Activated CD4-positive, alpha-beta T cell treated with anti-CD3 and anti-CD28 coated beads for 24 hours (primary cell): ENCODE measurements at regions not wholly inside any gene's neighbourhood (a gene's known extent, or its start where the extent isn't known, plus 50 kb on each side); places are given as distances from the start of the nearest gene placed in this dataset.

ENCODE experiments used
- DNase-seq, 2 donors: peaks; one replicate each; pipeline ENCODE4 v3.0.0-alpha.2; 2020; ENCODE audit warnings: low read depth in 2 of 2

DNA sequence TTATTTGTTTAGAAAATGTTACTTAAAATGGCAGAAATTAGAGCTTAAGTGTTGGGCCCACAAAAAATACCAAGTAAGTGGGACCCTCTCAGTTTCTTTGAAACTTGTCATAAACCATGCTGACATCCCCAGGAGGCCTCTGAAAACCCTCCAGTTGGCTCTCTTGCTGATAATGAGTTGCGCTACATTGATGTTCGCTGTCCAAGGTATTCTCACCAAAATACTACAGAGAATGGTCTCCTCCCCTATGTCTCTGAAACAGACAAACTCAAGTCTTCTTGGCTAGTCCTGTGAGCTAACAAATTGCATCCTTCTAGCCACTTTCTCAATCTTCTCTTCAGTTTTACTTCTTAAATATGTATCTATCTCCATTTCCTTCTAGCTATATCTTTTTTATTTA is 669.4 kb downstream of the IRS1 start:
- DNase-seq: no peak

DNA sequence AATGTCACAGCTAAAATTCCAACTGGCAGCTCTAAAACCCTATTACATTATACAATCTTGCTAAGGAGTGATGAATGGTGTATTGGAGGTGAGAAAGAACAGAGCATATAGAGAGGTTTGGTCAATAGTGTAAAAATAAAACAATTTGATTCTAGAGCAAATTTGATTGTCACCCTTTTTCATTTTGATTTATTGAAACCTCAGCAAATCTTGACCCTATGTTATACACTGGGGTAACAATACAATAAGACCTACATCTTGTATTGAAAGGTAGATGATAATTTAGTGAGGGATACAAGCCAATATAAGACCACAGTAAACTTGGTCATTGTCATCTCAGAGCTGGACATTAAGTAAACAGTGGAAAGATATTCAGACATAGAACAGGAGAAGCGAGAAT is 671.9 kb downstream of the IRS1 start:
- DNase-seq: no peak

DNA sequence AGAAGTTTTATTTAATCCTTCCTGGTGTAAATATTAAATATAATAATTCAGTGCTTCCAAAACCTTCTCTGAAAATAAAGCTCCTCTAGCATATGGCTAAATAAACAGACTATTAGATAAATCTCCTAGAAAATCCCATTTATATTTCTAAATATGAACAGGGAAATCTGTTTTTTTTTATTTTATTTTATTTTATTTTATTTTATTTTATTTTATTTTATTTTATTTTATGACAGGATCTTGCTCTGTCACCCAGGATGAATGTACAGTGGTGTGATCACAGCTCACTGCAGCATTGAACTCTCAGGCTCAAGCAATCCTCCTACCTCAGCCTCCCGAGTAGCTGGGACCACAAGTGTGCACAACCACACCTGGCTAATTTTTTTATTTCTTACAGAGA is 673.5 kb downstream of the IRS1 start:
- DNase-seq: no peak

DNA sequence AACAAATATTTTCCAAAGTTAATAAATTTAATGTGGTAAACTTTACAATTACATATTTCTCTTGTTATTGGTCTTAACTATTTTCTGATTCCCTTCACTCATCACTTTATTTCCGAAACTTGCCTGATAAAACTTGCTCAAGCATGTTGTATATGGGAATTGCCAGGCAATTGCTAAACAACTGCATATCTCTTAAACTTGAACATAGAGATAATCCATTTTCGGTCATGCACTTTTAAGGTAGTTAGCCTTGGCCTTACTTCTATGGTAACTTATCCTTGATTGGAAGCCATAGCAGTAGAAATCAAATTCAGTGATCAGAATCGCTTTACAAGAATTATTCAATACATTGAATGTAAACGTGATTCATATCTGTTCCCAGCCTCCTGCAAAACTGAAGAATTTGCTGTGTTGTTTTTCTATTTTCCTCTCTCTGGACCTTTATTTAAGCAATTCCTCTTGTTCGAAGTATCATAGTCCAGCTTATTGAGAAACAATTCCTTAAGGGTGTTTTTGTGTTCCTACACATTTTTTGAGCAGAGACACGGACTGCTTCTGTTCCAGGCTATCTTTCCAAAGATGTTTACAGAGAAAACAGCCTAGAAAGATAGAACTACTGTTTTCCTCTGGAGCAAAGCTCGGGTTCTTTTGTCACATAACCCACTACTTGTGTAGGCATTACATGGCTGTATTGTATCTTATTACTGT is 674.3 kb downstream of the IRS1 start:
- no peak for DNase-seq

DNA sequence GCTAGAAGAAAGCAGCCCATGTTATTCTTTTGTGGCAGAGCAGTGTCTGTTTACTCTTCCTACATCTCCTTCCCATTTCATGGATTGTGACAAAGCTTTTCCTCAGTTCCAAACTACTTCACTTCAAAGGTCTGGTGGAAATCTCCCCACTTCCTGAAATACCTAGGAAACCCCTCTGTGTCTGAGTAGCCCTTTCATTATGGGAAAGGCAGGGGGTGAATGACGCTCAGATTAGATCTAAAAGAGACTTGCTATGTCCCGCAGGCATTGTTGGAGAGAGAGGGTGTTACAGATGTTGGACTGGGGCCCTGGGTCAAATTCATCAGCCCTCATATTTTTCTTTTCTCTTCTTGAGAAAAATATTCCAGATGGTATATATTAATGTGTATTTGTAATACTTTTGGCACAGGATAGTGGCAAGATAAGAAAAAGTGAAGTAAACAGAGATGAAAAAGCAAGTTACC is 675.0 kb downstream of the IRS1 start:
- DNase-seq: no peak

DNA sequence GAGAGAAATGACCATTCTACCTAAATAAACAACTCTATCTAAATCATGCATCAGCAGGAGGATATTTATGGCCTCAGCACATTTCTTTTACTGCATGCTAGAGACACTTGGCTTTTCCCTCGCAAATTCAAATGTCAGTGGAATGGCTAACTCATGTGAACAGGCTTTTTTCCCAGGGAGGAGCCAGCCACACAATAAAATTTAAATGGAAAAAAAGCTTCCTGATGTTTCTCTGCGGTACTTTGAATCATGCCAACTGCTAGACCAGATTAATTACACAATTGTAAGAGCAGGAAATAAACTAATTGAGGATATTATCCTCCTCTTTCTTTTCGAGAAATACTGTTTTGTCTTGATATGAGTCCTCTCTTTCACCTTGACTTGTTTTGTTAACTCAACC is 676.3 kb downstream of the IRS1 start:
- DNase-seq: no peak

DNA sequence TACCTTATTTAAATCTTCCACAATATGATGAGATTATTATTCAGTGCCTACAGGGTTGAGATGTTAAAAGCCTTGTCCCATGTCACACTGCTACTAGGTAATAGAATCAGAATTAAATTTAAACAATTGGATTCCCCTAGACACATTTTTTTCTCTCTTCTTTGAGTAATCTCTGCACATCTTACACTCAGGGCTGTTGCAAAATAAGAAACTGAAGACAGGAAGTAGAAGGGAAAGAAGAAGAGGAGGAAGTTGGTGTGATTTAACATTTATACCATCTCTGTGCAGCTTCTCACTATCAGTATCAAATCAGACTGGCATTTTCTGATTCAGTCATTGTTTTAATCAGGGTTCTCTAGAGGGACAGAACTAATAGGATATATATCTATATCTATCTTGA is 677.6 kb downstream of the IRS1 start:
- DNase-seq: no peak

DNA sequence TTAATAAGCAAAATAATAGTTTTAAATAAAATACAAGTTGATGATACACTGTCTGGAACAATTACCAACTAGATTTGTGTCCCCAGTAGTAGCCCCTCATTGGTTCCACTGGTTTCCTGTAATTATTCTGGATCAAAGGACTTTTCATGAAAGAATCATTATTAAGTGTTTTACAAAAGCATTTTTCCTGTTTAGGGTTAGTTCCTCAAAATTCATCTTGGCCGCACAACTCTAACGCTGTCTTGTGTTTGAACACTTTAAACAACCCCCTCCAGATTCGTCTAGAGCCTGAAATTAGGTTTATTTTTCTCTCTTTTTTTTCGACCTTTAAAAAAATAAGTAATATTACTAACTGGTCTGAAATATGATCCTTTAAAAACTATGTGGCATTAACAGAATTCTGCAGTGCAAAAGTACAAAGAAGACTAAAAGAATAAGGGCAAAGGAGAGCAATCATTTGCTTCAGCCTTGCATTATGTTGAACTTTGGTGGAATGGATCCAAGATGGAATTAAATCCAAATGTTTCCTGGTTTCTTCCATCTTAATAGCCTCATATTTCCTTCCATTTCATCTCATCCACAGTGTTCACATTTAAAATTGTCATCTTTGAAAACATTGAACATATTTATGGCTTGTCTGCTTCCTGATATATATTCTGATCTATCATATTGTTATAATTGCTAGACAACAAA is 678.4 kb downstream of the IRS1 start:
- no peak for DNase-seq

DNA sequence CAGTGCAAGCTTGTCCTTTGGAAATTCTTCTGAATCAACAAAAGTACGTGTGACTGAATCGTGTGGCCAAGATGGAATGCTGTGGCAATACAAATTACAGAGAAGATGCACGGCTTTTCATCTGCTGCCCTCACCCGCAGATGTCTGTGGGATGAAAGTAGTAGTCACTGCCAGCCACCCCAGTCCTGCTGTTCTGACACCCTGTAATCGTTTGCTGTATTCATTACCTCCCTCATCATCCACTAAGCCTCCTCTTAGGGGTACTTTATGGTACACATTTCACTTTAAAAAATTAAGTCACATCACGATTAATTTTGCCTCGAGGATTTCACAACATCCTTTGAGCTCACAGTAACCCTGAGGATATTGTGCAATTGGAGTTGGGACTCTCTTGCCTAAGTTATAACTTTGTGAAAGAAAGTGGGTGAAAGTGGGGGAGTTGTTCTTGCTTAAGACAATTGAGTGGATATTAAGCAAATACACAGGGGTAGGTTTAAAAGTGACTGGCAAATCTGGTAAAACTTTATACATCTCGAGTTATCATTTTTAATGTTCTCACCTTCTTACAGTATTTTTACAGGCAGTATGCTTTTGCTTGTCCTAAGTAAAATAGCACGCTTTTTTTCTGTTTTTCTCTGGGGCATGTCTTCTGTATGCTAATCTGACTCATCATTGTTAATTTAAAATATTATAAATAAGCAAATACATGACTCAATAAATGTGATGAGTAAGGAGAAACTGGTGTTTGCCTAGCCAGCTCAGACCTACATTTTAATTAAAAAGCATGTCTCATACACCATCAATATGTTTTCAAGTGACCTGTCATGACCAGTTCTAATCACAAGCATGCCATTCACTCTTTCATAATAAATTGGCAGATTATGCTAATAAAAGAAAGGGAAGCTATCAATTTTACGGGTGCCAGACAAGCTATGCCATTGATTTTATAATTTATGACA is 680.9 kb downstream of the IRS1 start:
- no peak for DNase-seq

DNA sequence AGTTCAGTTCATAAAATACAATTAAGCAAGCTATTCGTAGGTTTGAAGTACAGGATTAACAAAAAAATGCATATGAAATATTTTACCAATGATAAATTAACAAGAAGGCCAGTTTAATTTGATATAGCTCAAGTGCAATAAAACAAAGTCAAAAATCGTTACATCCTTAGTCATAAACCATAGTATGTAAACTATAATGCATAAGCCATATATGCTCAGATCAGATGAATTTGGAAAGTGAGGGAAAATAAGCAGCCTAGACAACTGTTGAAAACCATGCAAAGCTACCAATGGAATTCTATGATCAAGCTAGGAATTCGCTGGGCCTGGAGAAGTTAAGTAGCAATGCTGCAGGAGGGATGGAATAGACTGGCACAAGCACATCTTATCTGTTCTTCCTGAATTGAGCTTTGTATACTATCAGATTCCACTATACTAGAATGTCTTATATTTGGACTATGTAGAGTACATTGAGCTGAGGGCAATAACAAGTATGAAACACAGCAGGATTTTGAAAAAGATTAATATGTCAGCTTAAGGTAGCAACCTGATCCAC is 682.0 kb downstream of the IRS1 start:
- DNase-seq: no peak

DNA sequence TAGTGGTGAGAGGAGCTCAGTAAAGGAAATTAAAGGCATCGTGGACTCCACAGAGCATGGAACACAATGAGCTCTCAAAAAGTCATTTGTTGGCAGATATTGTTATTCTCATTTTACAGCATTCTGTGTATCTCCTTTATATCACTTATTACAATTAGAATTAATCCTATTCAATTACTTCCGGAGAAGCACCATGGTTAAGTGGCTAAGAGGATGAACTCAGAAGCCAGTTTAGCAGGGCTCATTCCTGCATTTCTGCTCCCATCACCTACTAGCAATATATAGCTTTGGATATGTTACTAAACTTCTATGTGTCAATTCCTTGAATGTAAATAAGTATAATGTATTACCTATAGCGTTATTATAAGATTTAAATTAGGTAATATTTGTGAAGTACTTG is 683.3 kb downstream of the IRS1 start:
- no peak for DNase-seq

DNA sequence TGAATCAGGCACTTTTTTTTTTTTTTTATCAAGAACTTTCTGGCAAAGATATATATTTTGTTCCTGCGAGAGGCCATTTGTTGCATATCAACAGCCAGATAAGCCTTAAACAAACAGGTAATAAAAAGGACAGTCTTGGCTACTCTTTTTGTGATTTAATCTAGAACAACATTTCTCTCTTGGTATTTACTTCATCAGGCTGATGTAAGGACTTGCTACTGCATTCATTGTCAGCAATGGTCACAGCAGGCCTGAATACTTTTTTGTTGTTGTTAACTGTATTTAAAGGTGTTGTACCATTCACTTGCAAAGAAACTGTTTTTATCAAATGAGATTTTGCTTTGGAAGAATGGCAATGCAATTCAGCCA is 683.8 kb downstream of the IRS1 start:
- no peak for DNase-seq

DNA sequence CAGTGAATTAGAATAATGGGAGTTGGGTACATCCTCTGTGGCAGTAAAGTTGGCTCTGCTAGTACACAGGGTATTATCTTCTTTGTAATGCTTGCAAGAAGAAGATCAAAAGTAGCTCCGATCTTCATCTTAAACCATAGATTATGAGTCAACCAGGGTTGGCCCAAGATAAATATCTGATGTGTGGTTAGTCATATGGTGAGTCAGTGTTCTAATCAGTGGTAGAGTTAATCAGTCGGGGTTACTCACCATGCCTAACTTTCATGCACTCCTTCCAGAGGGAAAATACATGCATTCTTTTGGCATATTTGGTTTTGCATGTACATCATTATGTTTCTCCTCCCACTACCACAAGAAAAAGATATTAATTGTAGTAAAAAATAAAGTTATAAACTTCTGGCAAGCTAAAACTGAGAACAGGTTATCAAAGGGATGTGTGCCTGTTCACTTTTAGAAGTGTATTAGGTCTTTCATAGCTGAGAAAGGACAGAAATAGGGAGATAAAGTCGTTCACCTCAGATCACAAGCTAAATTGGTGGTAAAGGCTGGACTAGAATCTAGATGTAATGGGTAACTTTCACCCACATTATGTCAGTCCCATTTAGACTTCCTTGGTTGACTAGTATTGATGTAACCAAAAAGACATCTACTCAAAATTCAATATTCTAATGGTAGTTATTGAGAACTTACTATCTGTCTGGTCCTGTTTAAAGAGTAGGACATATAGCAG is 684.4 kb downstream of the IRS1 start:
- DNase-seq: no peak

DNA sequence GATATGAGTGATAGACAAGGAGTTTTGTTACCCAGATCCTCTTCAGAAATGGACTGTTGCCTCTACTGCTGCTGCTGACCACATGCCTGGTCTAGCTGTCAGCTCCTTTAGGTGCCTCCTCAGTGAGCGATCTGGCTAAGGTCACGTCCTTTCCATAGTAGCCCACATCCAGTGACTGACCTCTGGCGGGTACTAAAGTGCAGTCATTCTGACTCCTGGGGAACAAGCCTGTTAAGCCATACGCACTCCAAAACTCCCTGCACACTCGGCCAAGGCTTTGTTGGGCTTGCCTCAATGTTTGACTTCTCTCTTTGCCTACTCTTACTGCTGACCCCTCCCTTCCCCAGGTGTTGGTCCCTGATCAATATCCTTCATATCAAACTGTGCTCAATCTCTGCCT is 685.2 kb downstream of the IRS1 start:
- no peak for DNase-seq

DNA sequence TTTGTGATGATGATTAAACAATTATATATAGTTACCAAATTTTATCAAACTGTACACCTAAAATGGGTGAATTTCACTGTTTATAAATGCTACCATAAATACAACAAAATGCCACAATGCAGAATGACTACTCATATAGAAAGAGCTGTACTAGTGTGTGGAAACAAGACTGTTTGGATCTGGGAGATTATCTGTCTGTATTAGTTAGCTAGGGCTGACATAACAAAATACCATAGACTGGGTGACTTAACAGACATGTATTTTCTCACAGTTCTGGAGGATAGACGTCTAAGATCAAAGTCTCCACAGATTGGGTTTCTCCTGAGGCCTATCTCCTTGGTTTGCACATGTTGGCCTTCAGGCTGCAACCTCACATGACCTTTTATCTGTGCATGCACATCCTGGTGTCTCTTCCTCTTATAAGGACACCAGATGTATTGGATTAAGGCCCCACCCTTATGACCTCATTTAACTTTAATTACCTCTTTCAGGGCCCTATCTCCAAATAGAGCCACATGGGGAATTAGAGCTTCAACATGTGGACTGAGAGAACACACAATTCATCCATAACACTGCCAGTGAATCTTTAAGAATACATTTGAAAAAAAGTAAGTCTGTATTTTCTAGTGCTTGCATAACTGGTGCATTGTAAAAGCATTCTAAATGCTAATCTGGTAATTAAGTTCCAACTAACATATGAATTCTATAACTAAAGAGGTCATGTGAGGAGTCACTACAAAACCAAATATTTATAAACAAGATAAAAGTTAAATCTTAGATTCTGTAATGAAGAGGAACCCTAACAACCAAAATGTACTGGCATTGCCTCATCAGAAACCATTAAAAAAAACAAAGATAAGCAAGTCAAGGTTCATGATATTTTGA is 699.6 kb downstream of the NYAP2 start:
- DNase-seq: no peak

DNA sequence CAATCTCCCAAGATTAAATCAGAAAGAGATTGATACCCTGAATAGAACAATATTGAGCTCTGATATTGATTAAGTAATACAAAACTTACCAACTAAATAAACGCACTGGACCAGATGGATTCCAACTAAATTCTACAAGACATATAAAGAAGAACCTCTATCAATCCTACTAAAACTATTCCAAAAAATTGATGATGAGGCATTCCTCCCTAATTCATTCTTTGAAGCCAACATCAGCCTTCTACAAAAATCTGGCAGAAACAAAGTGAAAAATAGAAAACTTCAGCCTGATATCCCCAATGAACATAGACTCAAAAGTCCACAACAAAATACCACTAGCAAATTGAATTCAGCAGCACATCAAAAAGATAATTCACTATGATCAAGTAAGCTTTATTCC is 695.5 kb downstream of the NYAP2 start:
- no peak for DNase-seq

DNA sequence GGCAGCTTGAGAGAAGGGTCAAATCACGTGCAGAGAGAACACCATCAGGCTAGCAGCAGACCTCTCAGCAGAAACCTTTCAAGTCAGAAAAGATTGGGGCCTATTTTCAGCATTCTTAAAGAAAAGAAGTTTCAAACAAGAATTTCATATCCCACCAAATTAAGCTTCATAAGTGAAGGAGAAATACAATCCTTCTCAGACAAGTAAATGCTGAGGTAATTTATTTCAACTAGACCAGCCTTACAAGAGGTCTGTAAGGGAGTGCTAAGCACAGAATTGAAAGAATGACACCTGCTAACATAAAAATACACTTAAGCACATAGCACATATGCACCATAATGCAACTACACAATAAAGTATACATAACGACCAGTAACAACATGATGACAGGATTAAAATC is 693.9 kb downstream of the NYAP2 start:
- no peak for DNase-seq

DNA sequence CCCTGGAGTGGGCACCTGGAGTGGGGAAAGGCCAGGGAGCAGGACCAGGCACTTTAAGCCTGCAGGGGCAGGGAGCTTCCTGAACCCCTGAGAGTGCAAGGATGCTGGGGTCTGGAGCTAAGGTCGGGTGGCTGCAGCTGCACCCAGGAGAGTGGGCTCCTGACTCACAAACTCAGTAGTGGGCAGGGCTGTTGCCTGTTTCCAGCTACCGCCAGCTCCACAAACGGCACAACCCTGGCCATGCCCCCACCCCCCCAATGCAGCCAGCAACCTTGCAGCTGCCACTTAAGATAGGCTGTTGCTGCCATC is 688.8 kb downstream of the NYAP2 start:
- no peak for DNase-seq

DNA sequence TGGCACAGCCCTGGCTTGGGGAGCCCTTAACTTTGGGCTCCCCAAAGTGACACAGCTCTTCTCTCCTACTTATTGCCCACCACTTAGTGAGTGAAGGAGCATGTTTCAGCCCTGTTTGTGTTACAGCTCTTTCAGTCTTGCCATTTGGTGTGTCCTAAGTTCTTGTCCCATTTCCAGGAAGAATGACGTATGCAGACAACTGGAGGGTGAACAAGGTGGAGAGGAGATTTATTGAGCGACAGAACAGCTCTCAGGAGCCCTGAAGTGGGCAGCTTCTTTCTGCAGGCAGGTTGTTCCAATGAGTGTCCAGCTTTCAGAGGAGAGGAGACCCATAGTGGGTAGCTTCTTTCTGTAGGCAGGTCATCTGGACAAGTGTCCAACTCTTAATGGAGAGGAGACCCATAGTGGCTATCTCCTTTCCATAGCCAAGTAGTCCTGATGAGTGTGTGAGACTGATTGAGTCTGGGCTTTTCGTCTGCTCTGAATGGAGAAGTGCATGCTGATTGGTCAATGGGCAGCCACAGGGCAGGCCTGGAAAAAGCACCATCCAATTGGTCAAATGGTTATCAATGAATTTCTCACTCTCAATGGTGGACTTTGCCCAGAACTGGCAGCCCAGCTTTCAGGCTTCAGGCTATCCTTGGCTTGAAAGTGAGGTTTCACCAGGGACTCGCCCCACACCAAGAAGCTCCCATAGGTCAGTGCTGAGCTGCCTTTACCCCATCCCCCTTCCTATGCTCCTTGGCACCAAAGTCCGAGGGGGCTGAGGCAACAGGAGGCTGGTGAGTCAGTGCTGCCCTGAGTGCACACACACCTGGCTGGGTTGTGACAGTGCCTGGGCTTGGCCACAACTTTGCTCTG is 688.2 kb downstream of the NYAP2 start:
- DNase-seq: no peak

DNA sequence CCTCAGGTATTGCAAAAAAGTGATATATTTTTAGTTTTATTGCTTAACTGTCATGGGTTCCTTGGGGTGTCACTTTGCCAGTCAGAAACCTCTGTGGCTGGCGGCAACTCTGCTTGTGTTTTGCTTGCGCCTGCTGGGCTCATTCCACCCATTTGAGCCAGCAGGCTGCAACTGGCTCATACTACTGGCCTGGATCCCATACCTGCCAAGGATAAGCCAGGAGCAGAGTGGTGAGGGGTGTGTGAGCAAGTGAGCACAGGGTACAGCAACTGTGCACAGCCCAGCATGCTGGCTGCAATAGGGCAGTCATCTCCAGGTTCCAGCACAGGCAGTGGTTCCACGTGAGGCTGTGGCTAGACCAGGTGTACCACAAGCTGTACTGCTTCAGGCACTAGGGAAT is 687.5 kb downstream of the NYAP2 start:
- DNase-seq: no peak
